ENCODE measurements at regions not wholly inside any gene's neighbourhood (a gene's known extent, or its start where the extent isn't known, plus 50 kb on each side); places are given as distances from the start of the nearest gene placed in this dataset.
A peak's percentile ranks its signal among the peaks of the same experiment; 100 is the strongest.

DNA sequence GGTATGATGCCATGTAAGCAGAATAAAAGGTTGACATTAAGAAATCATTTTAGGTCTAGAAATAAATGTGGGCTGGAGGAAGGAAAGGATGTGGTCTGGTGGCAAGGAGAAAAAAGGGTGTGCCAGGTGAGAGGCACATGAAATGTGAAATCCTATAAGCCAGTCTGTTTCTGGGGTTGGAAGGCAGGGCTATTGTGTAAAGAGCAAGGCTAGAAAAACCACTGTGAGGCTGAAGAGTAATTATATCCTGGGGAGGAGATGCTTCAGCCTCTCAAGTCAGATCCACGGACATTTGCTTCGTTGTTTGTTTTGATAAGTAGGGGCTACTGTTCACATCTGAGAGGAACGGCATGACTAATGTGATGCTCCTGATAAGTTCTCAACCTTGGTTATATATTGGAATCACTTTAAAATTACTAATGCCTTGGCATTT, 77.5 kb upstream of the CTSC start:
- DNase-seq = no peak
- Histone ChIP-seq H3K4me1 (peaks cover 23% of the 10 kb centered on the region), H3K27ac (no peak overlapping the region), H3K36me3 (no peaks in the 10 kb centered on the region), H3K4me3 (no peak overlapping the region), H3K27me3 (ENCODE audit: low read depth) (no peaks in the 10 kb centered on the region), H3K9me3 (no peaks in the 10 kb centered on the region)
- peak; percentile 27 for ATAC-seq
- intact Hi-C loops (cut with DNase I) = no loop called here
- TF ChIP-seq, protein P1, sequence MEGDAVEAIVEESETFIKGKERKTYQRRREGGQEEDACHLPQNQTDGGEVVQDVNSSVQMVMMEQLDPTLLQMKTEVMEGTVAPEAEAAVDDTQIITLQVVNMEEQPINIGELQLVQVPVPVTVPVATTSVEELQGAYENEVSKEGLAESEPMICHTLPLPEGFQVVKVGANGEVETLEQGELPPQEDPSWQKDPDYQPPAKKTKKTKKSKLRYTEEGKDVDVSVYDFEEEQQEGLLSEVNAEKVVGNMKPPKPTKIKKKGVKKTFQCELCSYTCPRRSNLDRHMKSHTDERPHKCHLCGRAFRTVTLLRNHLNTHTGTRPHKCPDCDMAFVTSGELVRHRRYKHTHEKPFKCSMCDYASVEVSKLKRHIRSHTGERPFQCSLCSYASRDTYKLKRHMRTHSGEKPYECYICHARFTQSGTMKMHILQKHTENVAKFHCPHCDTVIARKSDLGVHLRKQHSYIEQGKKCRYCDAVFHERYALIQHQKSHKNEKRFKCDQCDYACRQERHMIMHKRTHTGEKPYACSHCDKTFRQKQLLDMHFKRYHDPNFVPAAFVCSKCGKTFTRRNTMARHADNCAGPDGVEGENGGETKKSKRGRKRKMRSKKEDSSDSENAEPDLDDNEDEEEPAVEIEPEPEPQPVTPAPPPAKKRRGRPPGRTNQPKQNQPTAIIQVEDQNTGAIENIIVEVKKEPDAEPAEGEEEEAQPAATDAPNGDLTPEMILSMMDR (IDR thresholded peaks at IDR 0.05) = no peak

DNA sequence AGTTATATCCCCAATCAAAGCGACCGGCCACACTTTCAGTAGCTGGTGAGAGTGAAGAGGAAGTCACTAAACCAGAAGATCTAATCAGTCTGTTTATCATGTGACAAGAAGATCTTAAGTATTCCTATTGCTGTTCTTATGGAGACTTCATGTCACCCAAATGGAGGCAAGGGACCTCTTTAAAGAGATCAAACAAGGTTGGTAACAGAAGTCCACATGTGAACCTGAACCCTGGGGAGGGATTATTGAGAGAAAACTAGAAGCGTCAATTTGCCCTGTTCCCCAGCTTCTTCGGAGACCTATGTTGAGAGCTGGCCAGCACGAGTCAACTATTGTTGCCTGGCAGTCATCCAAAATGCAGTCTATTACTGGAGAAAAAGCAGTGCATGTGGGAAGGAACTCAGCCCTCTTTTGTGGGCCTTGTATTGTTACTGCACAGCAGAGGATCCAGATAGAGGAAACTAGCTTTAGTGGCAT, 76.9 kb upstream of the CTSC start:
- TF ChIP-seq, protein P1 (IDR thresholded peaks at IDR 0.05) = no peak
- intact Hi-C loops (cut with DNase I) = no loop called here
- Histone ChIP-seq H3K9me3 (no peaks in the 10 kb centered on the region), H3K36me3 (no peaks in the 10 kb centered on the region), H3K4me3 (no peak overlapping the region), H3K27me3 (ENCODE audit: low read depth) (no peaks in the 10 kb centered on the region), H3K27ac (no peak overlapping the region), H3K4me1 (peaks cover 23% of the 10 kb centered on the region)
- ATAC-seq = peak; percentile 56 to 79
- DNase-seq = no peak

DNA sequence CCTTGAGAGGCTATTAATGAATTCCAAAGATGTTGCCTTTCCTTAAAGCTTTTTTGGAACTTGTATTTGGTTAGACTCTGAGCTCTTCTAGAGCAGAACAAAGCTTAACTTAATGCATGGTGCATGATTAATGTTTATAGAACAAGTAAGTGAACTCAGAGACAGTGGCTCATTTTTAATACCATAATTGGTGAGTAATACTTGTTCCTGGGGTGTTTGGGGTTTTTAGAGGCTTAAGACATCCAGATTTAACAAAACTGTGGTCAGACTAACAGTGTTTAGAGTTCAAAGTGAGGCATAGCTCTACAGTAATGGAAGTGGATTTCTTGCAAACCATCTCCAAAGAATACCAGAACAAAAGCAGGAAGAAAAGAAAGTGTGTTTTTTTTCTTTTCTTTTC, 73.7 kb upstream of the CTSC start:
- no peak overlapping the region for H3K4me3 ChIP-seq
- ATAC-seq = no peak
- no peak for DNase-seq
- H3K4me1 ChIP-seq = peaks cover 20% of the 10 kb centered on the region
- no peak overlapping the region for H3K27ac ChIP-seq
- intact Hi-C loops (cut with DNase I) = no loop called here
- H3K36me3 ChIP-seq = no peaks in the 10 kb centered on the region
- TF ChIP-seq, protein P1 (IDR thresholded peaks at IDR 0.05) = no peak
- no peaks in the 10 kb centered on the region for H3K27me3 ChIP-seq (ENCODE audit: low read depth)
- no peaks in the 10 kb centered on the region for H3K9me3 ChIP-seq

DNA sequence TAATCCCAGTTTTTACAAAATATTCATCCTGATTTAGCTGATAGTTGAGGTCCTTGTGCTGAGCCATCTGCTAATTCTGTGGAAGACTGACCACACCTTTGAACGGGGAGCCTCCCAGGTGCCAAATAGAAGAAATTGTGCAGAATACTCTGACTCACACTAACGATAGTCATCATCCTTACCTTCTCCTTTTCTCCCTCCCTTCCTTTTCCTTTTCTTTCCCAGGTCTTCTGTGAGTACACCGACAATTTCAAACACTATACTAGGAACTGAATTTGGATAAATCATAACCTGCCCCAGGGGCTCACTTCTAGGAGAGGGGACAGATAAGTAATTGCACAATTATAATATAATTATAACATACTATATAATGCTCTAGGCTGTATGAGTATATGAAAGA, 73.1 kb upstream of the CTSC start:
- ATAC-seq (no peak), DNase-seq (no peak)
- Histone ChIP-seq H3K9me3 (no peaks in the 10 kb centered on the region), H3K27ac (no peak overlapping the region), H3K36me3 (no peaks in the 10 kb centered on the region), H3K4me1 (peaks cover 24% of the 10 kb centered on the region), H3K4me3 (no peak overlapping the region), H3K27me3 (ENCODE audit: low read depth) (no peaks in the 10 kb centered on the region)
- intact Hi-C loops (cut with DNase I) = no loop called here
- TF ChIP-seq, protein P1 (IDR thresholded peaks at IDR 0.05) = no peak

DNA sequence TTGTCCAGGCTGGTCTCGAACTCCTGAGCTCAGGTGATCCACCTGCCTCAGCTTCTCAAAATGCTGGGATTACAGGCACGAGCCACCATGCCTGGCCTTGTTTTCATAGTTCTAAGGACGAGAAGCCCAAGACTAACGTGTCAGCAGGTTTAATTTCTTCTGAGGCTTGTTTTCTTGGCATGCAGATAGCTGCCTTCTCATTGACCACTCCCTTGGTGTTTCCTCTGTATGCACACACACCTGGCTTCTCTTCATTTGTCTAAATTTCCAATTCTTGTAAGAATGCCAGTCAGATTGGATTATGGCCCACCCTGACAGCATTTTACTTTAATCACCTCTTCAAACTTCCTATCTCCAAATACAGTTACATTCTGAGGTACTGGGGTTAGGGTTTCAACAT, 72.5 kb upstream of the CTSC start:
- intact Hi-C loops (cut with DNase I) = no loop called here
- Histone ChIP-seq H3K36me3 (no peaks in the 10 kb centered on the region), H3K4me1 (peaks cover 24% of the 10 kb centered on the region), H3K9me3 (no peaks in the 10 kb centered on the region), H3K27ac (no peak overlapping the region), H3K27me3 (ENCODE audit: low read depth) (no peaks in the 10 kb centered on the region), H3K4me3 (no peak overlapping the region)
- DNase-seq (no peak), ATAC-seq (no peak)
- TF ChIP-seq, protein P1 (IDR thresholded peaks at IDR 0.05) = no peak

DNA sequence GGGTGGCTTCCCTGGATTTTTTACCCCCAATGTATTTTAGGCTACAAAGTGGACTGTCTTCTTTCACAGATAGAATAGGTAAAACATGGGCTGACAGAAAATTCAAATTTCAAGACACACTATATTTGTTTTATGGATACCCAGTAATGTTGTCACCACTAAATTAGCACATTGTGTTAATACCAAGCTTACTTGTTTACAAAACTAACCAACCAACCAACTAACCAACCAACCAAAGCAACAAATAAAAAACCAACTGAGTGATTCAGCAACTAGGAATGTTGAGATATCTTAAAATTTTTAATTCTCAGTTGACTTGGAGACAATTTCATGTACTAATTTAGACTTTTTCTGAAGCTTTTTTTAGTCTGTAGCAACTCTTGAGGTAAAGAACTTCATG, 69.3 kb upstream of the CTSC start:
- no peak for DNase-seq
- TF ChIP-seq, protein P1 (IDR thresholded peaks at IDR 0.05) = no peak
- Histone ChIP-seq H3K4me1 (peaks cover 44% of the 10 kb centered on the region), H3K9me3 (no peaks in the 10 kb centered on the region), H3K27ac (no peak overlapping the region), H3K36me3 (no peaks in the 10 kb centered on the region), H3K27me3 (ENCODE audit: low read depth) (no peaks in the 10 kb centered on the region), H3K4me3 (no peak overlapping the region)
- no peak for ATAC-seq
- intact Hi-C loops (cut with DNase I) = no loop called here
